Naive thymus-derived CD4-positive, alpha-beta T cell (primary cell): ENCODE measurements at regions not wholly inside any gene's neighbourhood (a gene's known extent, or its start where the extent isn't known, plus 50 kb on each side); places are given as distances from the start of the nearest gene placed in this dataset.
A peak's percentile ranks its signal among the peaks of the same experiment; 100 is the strongest.
"Not testable (repeated sequence)": the region's sequence is repeated elsewhere in the genome, so short reads cannot be mapped to it uniquely, and the experiment has no call there.

Experiments used
- ATAC-seq: fragments of 150-1000 bp; cut with Tn5 transposase; 2 replicates; pipeline ENCODE4 v1.10.0; 2021; ENCODE audit warnings: mild to moderate bottlenecking, moderate library complexity
- CTCF ChIA-PET: fragments of 350-600 bp; sonication (Branson Sonifier 250); formaldehyde crosslinking; loops from one replicate; lab custom pipeline; 2021; ENCODE audit warnings: antibody characterized with exemption; lab: Charles Lee
- POLR2A ChIA-PET: fragments of 350-600 bp; sonication (Branson Sonifier 250); formaldehyde crosslinking; loops from one replicate; lab custom pipeline; 2021; ENCODE audit warnings: antibody characterized with exemption, inconsistent platforms; lab: Charles Lee
- DNase-seq, 9 donors: peaks; one replicate each; pipeline versions ENCODE4 v3.0.0 to v3.0.0-alpha.2; 2020 to 2022; ENCODE audit warnings: mixed read lengths in 1 of 9
- H3K27ac ChIP-seq: one replicate; pipeline ENCODE4 v1.7.0; 2013; ENCODE audit warnings: mild to moderate bottlenecking, low read depth, low read length, moderate library complexity
- H3K27me3 ChIP-seq, 2 donors: one replicate each; pipeline ENCODE4 v1.7.0; 2013; ENCODE audit warnings: low read length in 2 of 2, mild to moderate bottlenecking in 2 of 2, moderate library complexity in 2 of 2; ENCODE audit not compliant: control insufficient read depth in 2 of 2, insufficient read depth in 2 of 2
- H3K36me3 ChIP-seq, 3 experiments: 1 replicate in 2 of 3; 2 replicates in 1 of 3; pipeline ENCODE4 v1.7.0; 2013; ENCODE audit warnings: low read length in 3 of 3, mild to moderate bottlenecking in 3 of 3, moderate library complexity in 1 of 3; ENCODE audit not compliant: insufficient read depth in 3 of 3, control insufficient read depth in 2 of 3
- H3K4me1 ChIP-seq, 2 donors: one replicate each; pipeline ENCODE4 v1.7.0; 2013; ENCODE audit warnings: low read length in 2 of 2, mild to moderate bottlenecking in 2 of 2, moderate library complexity in 1 of 2; ENCODE audit not compliant: control insufficient read depth in 2 of 2, insufficient read depth in 2 of 2
- H3K4me3 ChIP-seq: 2 replicates; pipeline ENCODE4 v1.7.0; 2013; ENCODE audit warnings: mild to moderate bottlenecking, low read length
- H3K9me3 ChIP-seq, 3 experiments: 1 replicate in 2 of 3; 2 replicates in 1 of 3; pipeline ENCODE4 v1.7.0; 2013; ENCODE audit warnings: low read length in 3 of 3; ENCODE audit not compliant: control insufficient read depth in 2 of 3
- H3K27ac Mint-ChIP-seq, 9 donors: one replicate each; pipeline ENCODE4 v1.8.0; 2020 to 2022; ENCODE audit warnings: mixed read lengths in 9 of 9, mild to moderate bottlenecking in 8 of 9, moderate library complexity in 5 of 9, inconsistent platforms in 2 of 9
- H3K27me3 Mint-ChIP-seq, 5 donors: one replicate each; pipeline ENCODE4 v1.8.0; 2021 to 2022; ENCODE audit warnings: mixed read lengths in 5 of 5, mild to moderate bottlenecking in 1 of 5
- H3K36me3 Mint-ChIP-seq, 5 donors: one replicate each; pipeline ENCODE4 v1.8.0; 2020 to 2022; ENCODE audit warnings: mixed read lengths in 5 of 5, mild to moderate bottlenecking in 3 of 5, inconsistent platforms in 1 of 5
- H3K4me1 Mint-ChIP-seq, 7 donors: one replicate each; pipeline ENCODE4 v1.8.0; 2020 to 2022; ENCODE audit warnings: mixed read lengths in 7 of 7, mild to moderate bottlenecking in 3 of 7, inconsistent platforms in 1 of 7
- H3K4me3 Mint-ChIP-seq, 10 donors: one replicate each; pipeline ENCODE4 v1.8.0; 2020 to 2022; ENCODE audit warnings: mild to moderate bottlenecking in 10 of 10, mixed read lengths in 10 of 10, moderate library complexity in 6 of 10, inconsistent platforms in 2 of 10
- H3K9me3 Mint-ChIP-seq, 11 donors: one replicate each; pipeline ENCODE4 v1.8.0; 2020 to 2022; ENCODE audit warnings: mixed read lengths in 11 of 11, mild to moderate bottlenecking in 4 of 11, inconsistent platforms in 1 of 11, moderate library complexity in 1 of 11
- intact Hi-C, 2 donors: fragments of 100-400 bp; cut with micrococcal nuclease; formaldehyde crosslinking; loops; one replicate each; pipeline ENCODE4 v1.15.1; 2023

- POLR2A ChIA-PET, intact Hi-C loops: not testable (repeated sequence)
Observed at GRCh38 chr22:15781652-15782051, 91.8 kb downstream of the POTEH start.

GRCh38 chr22:15782933-15783332 is 93.1 kb downstream of the POTEH start:
- H3K9me3 ChIP-seq, POLR2A ChIA-PET, H3K4me3 ChIP-seq, intact Hi-C loops, H3K4me1 ChIP-seq, DNase-seq, H3K36me3 ChIP-seq, H3K27ac ChIP-seq, H3K27me3 Mint-ChIP-seq, H3K27me3 ChIP-seq, H3K4me1 Mint-ChIP-seq, H3K27ac Mint-ChIP-seq, H3K36me3 Mint-ChIP-seq, H3K4me3 Mint-ChIP-seq, H3K9me3 Mint-ChIP-seq, CTCF ChIA-PET, ATAC-seq: not testable (repeated sequence)

More at GRCh38 chr22:15781652-15782051, 91.8 kb downstream of the POTEH start:
- H3K4me3 Mint-ChIP-seq, H3K27me3 Mint-ChIP-seq, H3K9me3 Mint-ChIP-seq, H3K27ac ChIP-seq, H3K27me3 ChIP-seq, H3K4me3 ChIP-seq, H3K9me3 ChIP-seq, ATAC-seq, H3K4me1 Mint-ChIP-seq, CTCF ChIA-PET, DNase-seq, H3K36me3 ChIP-seq, H3K4me1 ChIP-seq, H3K36me3 Mint-ChIP-seq, H3K27ac Mint-ChIP-seq: not testable (repeated sequence)

GRCh38 chr22:15784383-15785085 is 94.7 kb downstream of the POTEH start:
- H3K4me1 ChIP-seq, H3K4me1 Mint-ChIP-seq, H3K4me3 ChIP-seq, POLR2A ChIA-PET, H3K9me3 ChIP-seq, H3K4me3 Mint-ChIP-seq, H3K36me3 Mint-ChIP-seq, H3K27ac ChIP-seq, H3K9me3 Mint-ChIP-seq, H3K36me3 ChIP-seq, H3K27me3 Mint-ChIP-seq, intact Hi-C loops, H3K27me3 ChIP-seq, H3K27ac Mint-ChIP-seq, DNase-seq, CTCF ChIA-PET: not testable (repeated sequence)
- ATAC-seq, result peak; percentile 42

- H3K36me3 Mint-ChIP-seq, H3K27ac Mint-ChIP-seq, H3K36me3 ChIP-seq, H3K9me3 ChIP-seq, H3K4me3 ChIP-seq, H3K27ac ChIP-seq, H3K4me3 Mint-ChIP-seq, DNase-seq, CTCF ChIA-PET, H3K4me1 Mint-ChIP-seq, ATAC-seq, H3K9me3 Mint-ChIP-seq, POLR2A ChIA-PET, H3K4me1 ChIP-seq, H3K27me3 ChIP-seq, H3K27me3 Mint-ChIP-seq, intact Hi-C loops: not testable (repeated sequence)
Observed at GRCh38 chr22:15786942-15787733, 97.3 kb downstream of the POTEH start.

GRCh38 chr22:15791557-15791956 is 101.7 kb downstream of the POTEH start:
- H3K27ac Mint-ChIP-seq, DNase-seq, intact Hi-C loops, POLR2A ChIA-PET, ATAC-seq, H3K36me3 Mint-ChIP-seq, H3K27me3 ChIP-seq, H3K4me3 ChIP-seq, CTCF ChIA-PET, H3K27me3 Mint-ChIP-seq, H3K4me3 Mint-ChIP-seq, H3K9me3 ChIP-seq, H3K4me1 Mint-ChIP-seq, H3K4me1 ChIP-seq, H3K9me3 Mint-ChIP-seq, H3K36me3 ChIP-seq, H3K27ac ChIP-seq: not testable (repeated sequence)

- H3K36me3 ChIP-seq, H3K27ac ChIP-seq, H3K27me3 ChIP-seq, DNase-seq, intact Hi-C loops, H3K27me3 Mint-ChIP-seq, CTCF ChIA-PET, H3K4me1 ChIP-seq, H3K9me3 Mint-ChIP-seq, H3K4me3 ChIP-seq, H3K27ac Mint-ChIP-seq, H3K4me1 Mint-ChIP-seq, POLR2A ChIA-PET, ATAC-seq, H3K9me3 ChIP-seq, H3K36me3 Mint-ChIP-seq, H3K4me3 Mint-ChIP-seq: not testable (repeated sequence)
Observed at GRCh38 chr22:15799935-15800334, 110.1 kb downstream of the POTEH start.

GRCh38 chr22:15811141-15811540 is 121.3 kb downstream of the POTEH start:
- ATAC-seq, H3K27me3 ChIP-seq, H3K9me3 ChIP-seq, H3K4me3 ChIP-seq, CTCF ChIA-PET, H3K4me1 Mint-ChIP-seq, intact Hi-C loops, H3K4me3 Mint-ChIP-seq, H3K27me3 Mint-ChIP-seq, H3K4me1 ChIP-seq, H3K36me3 ChIP-seq, DNase-seq, POLR2A ChIA-PET, H3K27ac Mint-ChIP-seq, H3K36me3 Mint-ChIP-seq, H3K9me3 Mint-ChIP-seq, H3K27ac ChIP-seq: not testable (repeated sequence)
